DMS53 treated with DMSO at 0.1 percent for 48 hours (cell line): ENCODE measurements at regions not wholly inside any gene's neighbourhood (a gene's known extent, or its start where the extent isn't known, plus 50 kb on each side); places are given as distances from the start of the nearest gene placed in this dataset.

Experiments used
- DNase-seq: peaks from one replicate; lab custom pipeline; 2025; ENCODE audit not compliant: unreplicated experiment; lab: John Stamatoyannopoulos, UW

GRCh38 chr9:126556560-126557250, 57.0 kb upstream of the LMX1B start:
- DNase-seq = no peak

DNA sequence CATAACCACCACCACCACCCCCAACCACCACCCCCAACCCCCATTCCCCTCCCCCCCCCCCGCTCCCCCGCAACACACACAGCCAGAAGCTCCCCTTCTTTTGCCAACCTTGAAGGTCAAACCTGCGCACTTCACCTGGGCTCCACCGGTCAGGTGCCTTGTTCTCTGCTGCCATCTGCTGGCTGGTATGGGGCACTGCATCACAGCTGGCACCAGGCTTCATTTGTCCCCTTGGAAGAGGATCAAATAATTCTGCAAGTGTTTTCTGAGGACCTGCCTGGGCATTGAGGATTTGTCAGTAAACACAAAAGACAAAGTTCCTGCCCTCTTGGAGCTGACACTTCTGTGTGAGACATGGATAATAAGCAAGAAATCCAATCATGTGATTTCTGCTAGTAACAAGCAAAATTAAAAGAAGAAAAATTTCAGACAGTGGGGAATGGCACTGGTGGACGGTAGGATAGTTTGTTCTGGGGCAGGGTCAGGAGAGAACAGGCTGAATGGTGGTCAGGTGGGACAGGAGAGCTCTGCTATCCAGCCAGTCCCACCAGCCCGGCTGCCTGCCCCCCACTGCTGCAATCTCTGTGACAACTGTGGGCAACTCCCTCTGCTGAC, 55.6 kb upstream of the LMX1B start:
- peak; percentile 65 for DNase-seq

GRCh38 chr9:126559296-126559695, 54.4 kb upstream of the LMX1B start:
- no peak for DNase-seq

DNA sequence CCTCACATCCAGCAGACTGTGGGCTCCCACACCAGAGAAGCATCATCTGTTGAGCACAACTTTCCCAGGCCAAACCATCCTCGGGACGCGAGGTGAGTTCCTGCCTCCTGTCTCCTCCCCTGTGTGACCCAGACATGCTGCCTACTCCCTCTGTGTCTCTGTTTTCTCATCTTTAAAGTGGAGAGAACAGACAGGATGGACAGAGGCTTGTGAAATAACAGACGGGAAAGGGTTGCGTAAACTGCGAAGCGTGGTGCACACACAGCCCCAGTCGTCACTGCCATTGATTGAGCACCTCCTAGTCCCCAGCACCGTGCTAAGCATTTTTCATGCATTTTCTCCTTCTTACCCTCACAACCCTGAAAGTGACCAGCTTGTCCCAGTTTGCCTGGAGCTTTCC, 52.1 kb upstream of the LMX1B start:
- DNase-seq = no peak

DNA sequence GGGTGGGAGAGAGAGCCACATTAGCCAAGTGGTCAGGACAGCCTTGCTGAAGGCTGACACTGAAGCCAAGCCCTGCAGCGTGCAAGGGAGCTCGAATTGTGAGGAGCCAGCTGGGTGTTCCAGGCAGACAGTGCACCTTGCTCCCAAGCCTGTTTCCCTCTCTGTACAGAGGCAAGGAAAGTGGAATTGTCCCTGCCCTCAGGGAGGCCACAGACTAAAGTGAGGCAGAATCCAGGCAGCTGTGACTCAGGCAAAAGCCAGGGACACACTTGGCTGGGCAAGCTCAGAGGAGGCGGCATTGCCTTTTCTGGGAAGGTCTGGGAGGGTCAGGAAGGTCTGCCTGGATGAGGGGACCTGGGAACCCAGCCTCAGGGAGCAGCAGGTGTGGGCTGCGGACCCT, 50.2 kb upstream of the LMX1B start:
- DNase-seq = no peak
